ENCODE measurements at regions not wholly inside any gene's neighbourhood (a gene's known extent, or its start where the extent isn't known, plus 50 kb on each side); places are given as distances from the start of the nearest gene placed in this dataset.

- in situ Hi-C loops (cut with HindIII; ENCODE audit: low sequenced_read_pairs) = no loop called here
- H3K4me3 ChIP-seq (ENCODE audit: low read depth, low read length) = no peak overlapping the region
- no peak for DNase-seq (ENCODE audit: low read depth)
- TF ChIP-seq CTCF (IDR thresholded peaks at IDR 0.05; ENCODE audit: low read depth, low read length, missing control alignments) = no peak
Observed at GRCh38 chr13:50071379-50071778, 56.1 kb downstream of the KCNRG start.

GRCh38 chr13:50072676-50073075 lies 57.4 kb downstream of the KCNRG start:
- TF ChIP-seq CTCF (IDR thresholded peaks at IDR 0.05; ENCODE audit: low read depth, low read length, missing control alignments) = no peak
- no peak for DNase-seq (ENCODE audit: low read depth)
- H3K4me3 ChIP-seq (ENCODE audit: low read depth, low read length) = no peak overlapping the region
- in situ Hi-C loops (cut with HindIII; ENCODE audit: low sequenced_read_pairs) = no loop called here

- no peak overlapping the region for H3K4me3 ChIP-seq (ENCODE audit: low read depth, low read length)
- no peak for DNase-seq (ENCODE audit: low read depth)
- TF ChIP-seq CTCF (IDR thresholded peaks at IDR 0.05; ENCODE audit: low read depth, low read length, missing control alignments) = no peak
- in situ Hi-C loops (cut with HindIII; ENCODE audit: low sequenced_read_pairs) = no loop called here
Observed at GRCh38 chr13:50073340-50073739, 58.1 kb downstream of the KCNRG start.

GRCh38 chr13:50074843-50075242 lies 59.6 kb downstream of the KCNRG start:
- no peak for TF ChIP-seq CTCF (IDR thresholded peaks at IDR 0.05; ENCODE audit: low read depth, low read length, missing control alignments)
- no peak overlapping the region for H3K4me3 ChIP-seq (ENCODE audit: low read depth, low read length)
- in situ Hi-C loops (cut with HindIII; ENCODE audit: low sequenced_read_pairs) = no loop called here
- DNase-seq (ENCODE audit: low read depth) = no peak

GRCh38 chr13:50075619-50076097 lies 60.4 kb downstream of the KCNRG start:
- no peak overlapping the region for H3K4me3 ChIP-seq (ENCODE audit: low read depth, low read length)
- no peak for TF ChIP-seq CTCF (IDR thresholded peaks at IDR 0.05; ENCODE audit: low read depth, low read length, missing control alignments)
- DNase-seq (ENCODE audit: low read depth) = no peak
- in situ Hi-C loops (cut with HindIII; ENCODE audit: low sequenced_read_pairs) = no loop called here

GRCh38 chr13:50077431-50077830 lies 62.2 kb downstream of the KCNRG start:
- DNase-seq (ENCODE audit: low read depth) = no peak
- no peak overlapping the region for H3K4me3 ChIP-seq (ENCODE audit: low read depth, low read length)
- TF ChIP-seq CTCF (IDR thresholded peaks at IDR 0.05; ENCODE audit: low read depth, low read length, missing control alignments) = no peak
- in situ Hi-C loops (cut with HindIII; ENCODE audit: low sequenced_read_pairs) = no loop called here

Measured in astrocyte of the cerebellum (primary cell).